ENCODE measurements at regions not wholly inside any gene's neighbourhood (a gene's known extent, or its start where the extent isn't known, plus 50 kb on each side); places are given as distances from the start of the nearest gene placed in this dataset.

- DNase-seq (ENCODE audit: low read depth, low spot score): no peak
- no peak overlapping the region for H3K4me3 ChIP-seq (ENCODE audit: low read depth, low read length)
- TF ChIP-seq CTCF (IDR thresholded peaks at IDR 0.05; ENCODE audit: low read depth, low read length): no peak
- in situ Hi-C loops (cut with HindIII; ENCODE audit: low sequenced_read_pairs): no loop called here
Observed at GRCh38 chr7:51634025-51634424, 317.4 kb upstream of the COBL start.

- in situ Hi-C loops (cut with HindIII; ENCODE audit: low sequenced_read_pairs): no loop called here
- DNase-seq (ENCODE audit: low read depth, low spot score): peak; percentile 58
- no peak for TF ChIP-seq CTCF (IDR thresholded peaks at IDR 0.05; ENCODE audit: low read depth, low read length)
- no peak overlapping the region for H3K4me3 ChIP-seq (ENCODE audit: low read depth, low read length)
Observed at GRCh38 chr7:51633596-51633995, 317.0 kb upstream of the COBL start.

- DNase-seq (ENCODE audit: low read depth, low spot score): no peak
- no peak overlapping the region for H3K4me3 ChIP-seq (ENCODE audit: low read depth, low read length)
- in situ Hi-C loops (cut with HindIII; ENCODE audit: low sequenced_read_pairs): no loop called here
- TF ChIP-seq CTCF (IDR thresholded peaks at IDR 0.05; ENCODE audit: low read depth, low read length): no peak
Observed at GRCh38 chr7:51633006-51633405, 316.4 kb upstream of the COBL start.

- no peak for TF ChIP-seq CTCF (IDR thresholded peaks at IDR 0.05; ENCODE audit: low read depth, low read length)
- DNase-seq (ENCODE audit: low read depth, low spot score): no peak
- no peak overlapping the region for H3K4me3 ChIP-seq (ENCODE audit: low read depth, low read length)
- in situ Hi-C loops (cut with HindIII; ENCODE audit: low sequenced_read_pairs): no loop called here
Observed at GRCh38 chr7:51630933-51631332, 314.3 kb upstream of the COBL start.

GRCh38 chr7:51629206-51629605, 312.6 kb upstream of the COBL start:
- no peak for DNase-seq (ENCODE audit: low read depth, low spot score)
- no peak overlapping the region for H3K4me3 ChIP-seq (ENCODE audit: low read depth, low read length)
- in situ Hi-C loops (cut with HindIII; ENCODE audit: low sequenced_read_pairs): no loop called here
- TF ChIP-seq CTCF (IDR thresholded peaks at IDR 0.05; ENCODE audit: low read depth, low read length): no peak

- H3K4me3 ChIP-seq (ENCODE audit: low read depth, low read length): no peak overlapping the region
- in situ Hi-C loops (cut with HindIII; ENCODE audit: low sequenced_read_pairs): no loop called here
- DNase-seq (ENCODE audit: low read depth, low spot score): no peak
- TF ChIP-seq CTCF (IDR thresholded peaks at IDR 0.05; ENCODE audit: low read depth, low read length): no peak
Observed at GRCh38 chr7:51621956-51622355, 305.3 kb upstream of the COBL start.

- DNase-seq (ENCODE audit: low read depth, low spot score): no peak
- H3K4me3 ChIP-seq (ENCODE audit: low read depth, low read length): no peak overlapping the region
- TF ChIP-seq CTCF (IDR thresholded peaks at IDR 0.05; ENCODE audit: low read depth, low read length): no peak
- in situ Hi-C loops (cut with HindIII; ENCODE audit: low sequenced_read_pairs): no loop called here
Observed at GRCh38 chr7:51620706-51621105, 304.1 kb upstream of the COBL start.
